SK-N-MC (cell line): ENCODE measurements at regions not wholly inside any gene's neighbourhood (a gene's known extent, or its start where the extent isn't known, plus 50 kb on each side); places are given as distances from the start of the nearest gene placed in this dataset.

Experiments used
- EZH2 ChIP-seq: fragments of 200-600 bp; sonication (generic); IDR thresholded peaks from one replicate; pipeline ENCODE4 v1.6.1; 2017; ENCODE audit warnings: antibody characterized with exemption
- POLR2AphosphoS5 ChIP-seq: IDR thresholded peaks from 2 replicates; pipeline ENCODE4 v1.6.1; 2012; ENCODE audit warnings: mild to moderate bottlenecking, low read depth, low read length, borderline replicate concordance

GRCh38 chr1:213440766-213441165, 389.7 kb downstream of the RPS6KC1 start:
- no peak for TF ChIP-seq EZH2
- no peak for TF ChIP-seq POLR2AphosphoS5
